Peyer's patch (tissue), 4 donors: ENCODE measurements at regions not wholly inside any gene's neighbourhood (a gene's known extent, or its start where the extent isn't known, plus 50 kb on each side); places are given as distances from the start of the nearest gene placed in this dataset.

Source experiments
- POLR2A ChIP-seq, 2 donors: fragments of 450-650 bp; IDR thresholded peaks; one replicate each; pipeline ENCODE4 v1.5.1; 2017; ENCODE audit warnings: antibody characterized with exemption in 2 of 2, mild to moderate bottlenecking in 2 of 2, moderate library complexity in 2 of 2
- TF ChIP-seq, protein P1 (sequence below), 6 experiments: fragments of 450-650 bp in 4 of 6; fragments of 200-600 bp in 2 of 6; sonication (generic) in 1 of 6; IDR thresholded peaks; one replicate each; pipeline ENCODE4 v1.5.1; 2017 to 2019; ENCODE audit warnings: antibody characterized with exemption in 6 of 6, mild to moderate bottlenecking in 3 of 6, moderate library complexity in 1 of 6

- no peak for TF ChIP-seq POLR2A (IDR thresholded peaks at IDR 0.05)
- TF ChIP-seq, protein P1, sequence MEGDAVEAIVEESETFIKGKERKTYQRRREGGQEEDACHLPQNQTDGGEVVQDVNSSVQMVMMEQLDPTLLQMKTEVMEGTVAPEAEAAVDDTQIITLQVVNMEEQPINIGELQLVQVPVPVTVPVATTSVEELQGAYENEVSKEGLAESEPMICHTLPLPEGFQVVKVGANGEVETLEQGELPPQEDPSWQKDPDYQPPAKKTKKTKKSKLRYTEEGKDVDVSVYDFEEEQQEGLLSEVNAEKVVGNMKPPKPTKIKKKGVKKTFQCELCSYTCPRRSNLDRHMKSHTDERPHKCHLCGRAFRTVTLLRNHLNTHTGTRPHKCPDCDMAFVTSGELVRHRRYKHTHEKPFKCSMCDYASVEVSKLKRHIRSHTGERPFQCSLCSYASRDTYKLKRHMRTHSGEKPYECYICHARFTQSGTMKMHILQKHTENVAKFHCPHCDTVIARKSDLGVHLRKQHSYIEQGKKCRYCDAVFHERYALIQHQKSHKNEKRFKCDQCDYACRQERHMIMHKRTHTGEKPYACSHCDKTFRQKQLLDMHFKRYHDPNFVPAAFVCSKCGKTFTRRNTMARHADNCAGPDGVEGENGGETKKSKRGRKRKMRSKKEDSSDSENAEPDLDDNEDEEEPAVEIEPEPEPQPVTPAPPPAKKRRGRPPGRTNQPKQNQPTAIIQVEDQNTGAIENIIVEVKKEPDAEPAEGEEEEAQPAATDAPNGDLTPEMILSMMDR (IDR thresholded peaks at IDR 0.05): no peak
These were observed 548.1 kb downstream of the BRINP3 start for GRCh38 chr1:189929501-189930099.
